OCI-LY3 (cell line): ENCODE measurements at regions not wholly inside any gene's neighbourhood (a gene's known extent, or its start where the extent isn't known, plus 50 kb on each side); places are given as distances from the start of the nearest gene placed in this dataset.

Source experiments
- H2AFZ ChIP-seq: fragments of 200-600, 300-600 bp; shearing (Covaris generic); 2 replicates; pipeline ENCODE4 v1.6.0; 2014; ENCODE audit warnings: antibody characterized with exemption, low read depth, low read length
- H3K27ac ChIP-seq: fragments of 200-600, 300-600 bp; sonication (generic); 2 replicates; pipeline ENCODE4 v1.5.1; 2014; ENCODE audit warnings: mild to moderate bottlenecking, low read length, moderate library complexity, mixed read lengths
- H3K27me3 ChIP-seq: fragments of 200-600, 300-600 bp; sonication (generic); 2 replicates; pipeline ENCODE4 v1.6.1; 2014; ENCODE audit warnings: low read depth, low read length, mixed read lengths
- H3K36me3 ChIP-seq: fragments of 200-600, 300-600 bp; sonication (generic); replicated peaks from 2 replicates; pipeline ENCODE3; 2014; ENCODE audit warnings: low read depth, low read length, mixed read lengths
- H3K4me1 ChIP-seq: fragments of 300-600, 200-600 bp; sonication (generic); 2 replicates; pipeline ENCODE4 v1.6.1; 2014; ENCODE audit warnings: low read length, mixed read lengths
- H3K4me2 ChIP-seq: fragments of 200-600, 300-600 bp; sonication (generic); 2 replicates; pipeline ENCODE4 v1.6.1; 2014; ENCODE audit warnings: low read length, mixed read lengths
- H3K4me3 ChIP-seq: fragments of 300-600, 200-600 bp; sonication (generic); 2 replicates; pipeline ENCODE4 v1.5.1; 2014; ENCODE audit warnings: antibody characterized with exemption, mild to moderate bottlenecking, low read length, moderate library complexity
- H3K79me2 ChIP-seq: fragments of 300-600, 200-600 bp; shearing (Covaris generic); 2 replicates; pipeline ENCODE4 v1.6.1; 2014; ENCODE audit warnings: mild to moderate bottlenecking, low read length, mixed read lengths
- H3K9ac ChIP-seq: fragments of 300-600, 200-600 bp; shearing (Covaris generic); 2 replicates; pipeline ENCODE4 v1.6.0; 2014; ENCODE audit warnings: mild to moderate bottlenecking, low read length, moderate library complexity
- H3K9me3 ChIP-seq: fragments of 200-600, 300-600 bp; shearing (Covaris generic); 2 replicates; pipeline ENCODE4 v1.6.1; 2014; ENCODE audit warnings: low read length, mixed read lengths; ENCODE audit not compliant: insufficient read depth
- H4K20me1 ChIP-seq: fragments of 200-600, 300-600 bp; sonication (generic); 2 replicates; pipeline ENCODE4 v1.6.1; 2016; ENCODE audit warnings: low read length, mixed read lengths; ENCODE audit not compliant: insufficient read depth
- CTCF ChIP-seq: fragments of 200-600, 300-600 bp; sonication (generic); IDR thresholded peaks from 2 replicates; pipeline ENCODE4 v1.5.1; 2014; ENCODE audit warnings: antibody characterized with exemption, low read length, low read depth
- EZH2phosphoT487 ChIP-seq: fragments of 200-600 bp; shearing (Covaris generic); IDR thresholded peaks from 2 replicates; pipeline ENCODE4 v1.6.1; 2018; ENCODE audit warnings: antibody characterized with exemption, mixed run types, low read depth

- Histone ChIP-seq H3K4me3 (no peak overlapping the region), H3K9ac (no peak overlapping the region), H3K9me3 (no peaks in the 10 kb centered on the region), H3K27ac (no peak overlapping the region), H3K79me2 (no peaks in the 10 kb centered on the region), H3K27me3 (no peaks in the 10 kb centered on the region), H2AFZ (no peak overlapping the region), H3K4me2 (no peak overlapping the region), H3K36me3 (no peaks in the 10 kb centered on the region), H3K4me1 (0 out of 2 replicates have a peak, but pooled peaks cover 3% of the 10 kb centered on the region), H4K20me1 (no peaks in the 10 kb centered on the region)
- no peak for TF ChIP-seq CTCF
- TF ChIP-seq EZH2phosphoT487 = no peak
Measured at GRCh38 chr9:23306731-23307130, 519.3 kb downstream of the ELAVL2 start.

- Histone ChIP-seq H3K9ac (no peak overlapping the region), H3K4me3 (no peak overlapping the region), H3K27me3 (no peaks in the 10 kb centered on the region)
Measured at GRCh38 chr9:23307731-23308513, 518.1 kb downstream of the ELAVL2 start.

GRCh38 chr9:23309800-23310199 lies 516.2 kb downstream of the ELAVL2 start:
- H4K20me1 ChIP-seq = no peaks in the 10 kb centered on the region
- no peak overlapping the region for H2AFZ ChIP-seq
- H3K36me3 ChIP-seq = no peaks in the 10 kb centered on the region
- TF ChIP-seq EZH2phosphoT487 (no peak), CTCF (no peak)
- H3K9me3 ChIP-seq = no peaks in the 10 kb centered on the region
- H3K79me2 ChIP-seq = no peaks in the 10 kb centered on the region
- 0 out of 2 replicates have a peak, but pooled peaks cover 3% of the 10 kb centered on the region for H3K4me1 ChIP-seq
- no peak overlapping the region for H3K9ac ChIP-seq
- H3K4me3 ChIP-seq = no peak overlapping the region
- H3K27me3 ChIP-seq = no peaks in the 10 kb centered on the region
- H3K4me2 ChIP-seq = no peak overlapping the region
- no peak overlapping the region for H3K27ac ChIP-seq

More at GRCh38 chr9:23307731-23308513, 518.1 kb downstream of the ELAVL2 start:
- Histone ChIP-seq H3K4me2 (no peak overlapping the region), H3K9me3 (no peaks in the 10 kb centered on the region), H4K20me1 (no peaks in the 10 kb centered on the region), H3K79me2 (no peaks in the 10 kb centered on the region), H2AFZ (no peak overlapping the region), H3K27ac (no peak overlapping the region), H3K4me1 (0 out of 2 replicates have a peak, but pooled peaks cover 3% of the 10 kb centered on the region), H3K36me3 (no peaks in the 10 kb centered on the region)
- TF ChIP-seq CTCF (no peak), EZH2phosphoT487 (no peak)

- TF ChIP-seq CTCF (no peak), EZH2phosphoT487 (no peak)
- Histone ChIP-seq H3K4me2 (no peak overlapping the region), H3K9me3 (no peaks in the 10 kb centered on the region), H3K4me1 (no peaks in the 10 kb centered on the region), H3K36me3 (no peaks in the 10 kb centered on the region), H3K27ac (no peak overlapping the region), H3K4me3 (no peak overlapping the region), H2AFZ (no peak overlapping the region), H3K79me2 (no peaks in the 10 kb centered on the region), H4K20me1 (no peaks in the 10 kb centered on the region), H3K27me3 (no peaks in the 10 kb centered on the region), H3K9ac (no peak overlapping the region)
Measured at GRCh38 chr9:23314247-23314646, 511.8 kb downstream of the ELAVL2 start.
